Left colon (tissue), 2 donors: ENCODE measurements at regions not wholly inside any gene's neighbourhood (a gene's known extent, or its start where the extent isn't known, plus 50 kb on each side); places are given as distances from the start of the nearest gene placed in this dataset.
"Not testable (repeated sequence)": the region's sequence is repeated elsewhere in the genome, so short reads cannot be mapped to it uniquely, and the experiment has no call there.

ENCODE experiments used
- ATAC-seq: fragments of 200-7000 bp; cut with Tn5 transposase; one replicate; pipeline ENCODE4 v1.9.1; 2020; ENCODE audit warnings: mild to moderate bottlenecking, moderate library complexity
- DNase-seq, 2 donors: peaks; one replicate each; pipeline ENCODE4 v3.0.0-alpha.2; 2020
- intact Hi-C, 2 donors: fragments of 100-400 bp; cut with DNase I in 1 of 2; cut with micrococcal nuclease in 1 of 2; formaldehyde crosslinking; loops; one replicate each; pipeline versions ENCODE4 v1.11.2 to v1.14.0; 2022; cut with DNase I, micrococcal nuclease
- donor health status: DM: no; HTN: no; CAD: no.
- donor health status: DM: yes; HTN: yes; CAD: no.

- DNase-seq (no peak), ATAC-seq (no peak)
- intact Hi-C loops = no loop called here
Measured at GRCh38 chr1:55792870-55793269, 577.7 kb upstream of the USP24 start.

GRCh38 chr1:55789466-55789865 is 574.3 kb upstream of the USP24 start:
- DNase-seq = no peak
- no peak for ATAC-seq
- intact Hi-C loops = no loop called here

- no peak for DNase-seq
- intact Hi-C loops = no loop called here
- ATAC-seq = no peak
Measured at GRCh38 chr1:55786396-55786795, 571.2 kb upstream of the USP24 start.

- DNase-seq, ATAC-seq, intact Hi-C loops: not testable (repeated sequence)
Measured at GRCh38 chr1:55784941-55785450, 569.8 kb upstream of the USP24 start.

GRCh38 chr1:55781944-55782482 is 566.8 kb upstream of the USP24 start:
- DNase-seq (peak; percentile 6 to 32), ATAC-seq (peak; percentile 96)
- intact Hi-C loops = no loop called here

- no peak for DNase-seq
- ATAC-seq = no peak
- intact Hi-C loops = no loop called here
Measured at GRCh38 chr1:55781003-55781402, 565.8 kb upstream of the USP24 start.

GRCh38 chr1:55777545-55777944 is 562.4 kb upstream of the USP24 start:
- no peak for DNase-seq
- intact Hi-C loops = no loop called here
- no peak for ATAC-seq

GRCh38 chr1:55775007-55775406 is 559.8 kb upstream of the USP24 start:
- DNase-seq (no peak), ATAC-seq (no peak)
- intact Hi-C loops = no loop called here

GRCh38 chr1:55774446-55774845 is 559.3 kb upstream of the USP24 start:
- DNase-seq = no peak
- ATAC-seq = no peak
- intact Hi-C loops = no loop called here

GRCh38 chr1:55773211-55773940 is 558.2 kb upstream of the USP24 start:
- intact Hi-C loops = no loop called here
- ATAC-seq = no peak
- DNase-seq = no peak

- DNase-seq (no peak), ATAC-seq (no peak)
- intact Hi-C loops = no loop called here
Measured at GRCh38 chr1:55768327-55768952, 553.3 kb upstream of the USP24 start.

GRCh38 chr1:55767171-55767570 is 552.0 kb upstream of the USP24 start:
- intact Hi-C loops = no loop called here
- DNase-seq (no peak), ATAC-seq (no peak)

GRCh38 chr1:55765505-55765904 is 550.3 kb upstream of the USP24 start:
- intact Hi-C loops = not testable (repeated sequence)

GRCh38 chr1:55751776-55752175 is 536.6 kb upstream of the USP24 start:
- DNase-seq = no peak
- no peak for ATAC-seq
- intact Hi-C loops = no loop called here

More at GRCh38 chr1:55765505-55765904, 550.3 kb upstream of the USP24 start:
- DNase-seq, ATAC-seq: not testable (repeated sequence)

GRCh38 chr1:55750628-55750995 is 535.4 kb upstream of the USP24 start:
- DNase-seq (no peak), ATAC-seq (peak; percentile 16)
- intact Hi-C loops = no loop called here

GRCh38 chr1:55749975-55750627 is 534.9 kb upstream of the USP24 start:
- ATAC-seq = peak; percentile 78

GRCh38 chr1:55747408-55747841 is 532.3 kb upstream of the USP24 start:
- no peak for DNase-seq
- intact Hi-C loops = no loop called here
- no peak for ATAC-seq

More at GRCh38 chr1:55749975-55750627, 534.9 kb upstream of the USP24 start:
- DNase-seq = no peak
- intact Hi-C loops = no loop called here

GRCh38 chr1:55746710-55747109 is 531.5 kb upstream of the USP24 start:
- no peak for ATAC-seq
- no peak for DNase-seq
- intact Hi-C loops = no loop called here

- DNase-seq (no peak), ATAC-seq (no peak)
- intact Hi-C loops = no loop called here
Measured at GRCh38 chr1:55741516-55741915, 526.4 kb upstream of the USP24 start.

GRCh38 chr1:55735106-55735505 is 519.9 kb upstream of the USP24 start:
- ATAC-seq = no peak
- DNase-seq = no peak
- intact Hi-C loops = no loop called here
